T1000 (cell line): ENCODE measurements at regions not wholly inside any gene's neighbourhood (a gene's known extent, or its start where the extent isn't known, plus 50 kb on each side); places are given as distances from the start of the nearest gene placed in this dataset.

Source experiments
- DNase-seq: peaks from one replicate; lab custom pipeline; 2025; ENCODE audit warnings: mixed read lengths; lab: John Stamatoyannopoulos, UW

DNA sequence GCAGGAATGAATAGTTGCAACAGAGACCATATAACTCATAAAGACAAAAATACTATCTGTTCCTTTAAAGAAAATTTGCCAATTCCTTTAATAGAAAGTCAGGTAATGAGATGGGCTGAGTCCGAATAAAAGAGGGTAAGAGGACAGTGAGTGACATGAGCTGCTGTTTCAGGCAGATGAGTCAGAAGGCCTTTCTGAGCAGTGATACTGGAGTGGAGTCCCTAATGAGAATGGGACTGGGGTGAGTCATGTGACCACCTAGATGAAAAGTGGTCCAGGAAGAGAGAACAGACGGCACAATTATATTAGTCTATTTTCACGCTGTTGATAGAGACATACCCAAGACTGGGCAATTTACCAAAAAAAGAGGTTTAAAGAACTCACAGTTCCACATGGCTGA lies 393.7 kb downstream of the BCL11B start:
- DNase-seq, result no peak

- no peak for DNase-seq
Measured at GRCh38 chr14:98886982-98887381, 385.0 kb downstream of the BCL11B start.

DNA sequence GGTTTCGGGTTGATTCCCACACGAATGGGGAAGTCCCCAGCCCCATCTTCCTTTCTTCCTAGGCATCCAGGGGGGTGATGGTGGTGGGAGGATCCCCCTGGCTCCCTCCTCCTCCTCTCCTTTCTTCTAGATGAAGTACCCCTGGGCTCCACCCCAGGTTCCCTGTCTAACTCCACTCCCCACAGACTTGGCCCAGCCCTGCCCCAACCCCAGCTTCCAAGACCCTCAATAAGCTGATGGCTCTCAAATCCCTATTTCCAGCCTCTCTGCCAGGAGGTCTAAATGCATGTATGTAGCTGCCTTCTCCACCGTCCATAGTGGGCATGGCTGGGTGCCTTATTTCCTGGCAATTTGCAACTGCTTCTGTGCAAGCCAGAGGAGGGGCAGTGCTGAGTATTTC lies 383.7 kb downstream of the BCL11B start:
- DNase-seq, result no peak

DNA sequence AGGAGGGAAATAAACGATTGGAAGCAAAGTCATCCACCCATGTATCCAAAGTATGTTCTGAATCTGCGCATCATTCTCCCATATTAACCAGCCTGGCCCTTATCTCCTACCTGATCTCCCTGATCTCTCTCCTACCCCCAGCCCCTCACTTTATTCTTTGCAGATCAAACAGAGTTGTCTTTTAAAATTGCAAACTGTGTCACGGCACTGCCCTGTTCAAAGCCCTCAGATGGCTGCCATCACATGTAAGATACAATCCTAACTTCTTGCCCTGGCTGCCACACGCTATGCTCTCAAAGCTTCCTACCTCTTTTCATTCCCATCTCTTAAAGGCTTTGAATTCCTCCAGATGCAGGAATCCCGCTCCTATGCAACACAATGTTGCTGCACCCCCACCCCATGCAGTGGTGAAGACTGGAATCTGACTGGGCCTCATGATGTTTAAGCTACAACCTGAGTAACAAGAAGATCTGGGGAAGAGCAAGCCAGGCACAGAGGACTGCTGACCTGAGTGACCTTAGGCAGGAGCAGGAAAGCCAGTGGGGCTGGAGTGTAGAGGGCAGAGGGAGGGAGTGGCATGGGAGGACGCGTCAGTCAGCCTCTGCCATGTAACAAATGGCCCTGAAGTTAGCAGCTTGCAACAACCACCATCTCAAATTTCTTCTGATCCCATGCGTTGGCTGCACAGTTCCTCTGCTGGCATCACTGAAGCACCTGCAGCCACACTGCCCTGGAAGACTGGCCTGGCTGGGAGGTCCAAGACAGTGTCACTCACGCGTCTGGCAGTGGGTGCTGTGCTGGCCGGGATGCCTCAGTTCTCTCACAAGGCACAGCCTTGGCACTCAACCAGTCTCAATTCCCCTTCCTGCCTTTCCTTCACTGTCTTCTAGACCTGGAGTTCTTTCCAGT lies 382.8 kb downstream of the BCL11B start:
- no peak for DNase-seq

DNA sequence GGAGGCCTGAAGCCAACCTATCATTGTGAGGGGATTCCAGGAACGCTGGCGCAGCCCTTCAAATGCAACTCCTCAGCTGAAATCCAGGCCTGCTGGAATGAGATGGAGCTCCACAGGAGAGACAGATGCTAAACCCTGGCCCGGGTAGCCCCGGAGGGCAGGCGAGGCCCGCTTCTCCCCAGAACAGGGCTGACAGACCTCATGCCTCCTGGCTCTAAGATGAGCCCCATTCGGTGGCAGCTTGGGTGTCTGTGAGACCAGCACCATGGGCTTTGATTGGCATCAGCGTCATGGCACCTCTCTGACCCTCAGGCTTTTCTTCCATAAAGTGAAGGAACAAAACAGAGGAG lies 382.2 kb downstream of the BCL11B start:
- no peak for DNase-seq

GRCh38 chr14:98890556-98891340 lies 381.2 kb downstream of the BCL11B start:
- DNase-seq, result no peak

DNA sequence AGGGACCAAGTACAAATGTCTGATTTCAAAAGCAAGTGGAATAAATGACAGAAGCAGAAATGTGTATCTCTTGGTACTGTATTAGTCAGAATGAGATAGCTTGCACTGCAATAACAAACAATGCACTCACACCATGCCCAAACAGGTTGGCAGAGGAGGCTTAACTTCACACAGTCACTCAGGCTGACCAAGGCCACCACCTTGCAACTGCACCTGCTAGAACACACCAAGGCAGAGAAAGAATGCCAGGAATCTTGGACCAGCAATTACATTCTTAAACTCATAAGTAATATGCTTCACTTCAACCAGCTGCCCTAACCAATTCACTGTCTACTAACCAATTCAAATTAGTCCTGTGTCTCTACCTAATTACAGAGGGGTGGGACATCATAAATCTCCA lies 378.3 kb downstream of the BCL11B start:
- DNase-seq, result no peak

- DNase-seq, result no peak
Measured at GRCh38 chr14:98894600-98894999, 377.4 kb downstream of the BCL11B start.

- no peak for DNase-seq
Measured at GRCh38 chr14:98896449-98896848, 375.5 kb downstream of the BCL11B start.

- no peak for DNase-seq
Measured at GRCh38 chr14:98897605-98898309, 374.2 kb downstream of the BCL11B start.

DNA sequence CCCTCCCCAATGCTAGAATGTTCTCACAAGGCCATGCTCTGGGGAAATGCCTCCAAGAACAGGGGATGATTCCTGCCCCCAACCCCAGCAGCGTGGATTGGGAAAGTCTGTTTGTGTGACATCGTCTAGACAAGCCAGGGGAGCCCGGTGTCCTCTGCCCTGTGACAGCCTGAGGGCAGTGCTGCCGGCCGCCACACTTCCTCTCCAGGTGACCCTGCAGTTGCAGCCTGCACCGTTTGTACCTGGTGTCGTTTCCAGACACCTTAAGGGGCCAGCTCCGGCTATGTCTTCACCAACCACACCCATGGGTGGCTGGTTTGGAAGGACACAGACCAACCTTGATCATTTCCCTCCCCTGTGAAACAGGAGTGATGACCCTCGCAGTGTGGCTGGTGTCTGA lies 372.6 kb downstream of the BCL11B start:
- no peak for DNase-seq

DNA sequence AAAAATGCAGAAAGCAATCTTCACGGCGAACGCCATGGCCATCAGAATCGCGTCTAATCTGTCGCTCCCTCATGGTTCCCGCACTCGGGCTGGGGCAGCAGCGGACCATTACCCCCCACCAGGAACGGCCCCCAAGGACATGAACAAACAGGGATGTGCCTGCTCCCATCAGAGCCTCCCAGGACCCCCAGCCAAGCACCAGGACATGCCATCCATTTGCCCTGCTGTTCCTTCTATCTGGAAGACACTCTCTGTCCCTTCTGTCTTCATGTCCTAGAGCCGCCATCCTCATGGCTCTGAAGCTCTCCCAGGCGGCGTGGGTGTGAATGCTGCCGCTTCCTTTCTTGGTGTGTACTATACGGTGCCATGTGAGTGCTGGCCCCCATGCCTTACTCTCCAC lies 371.8 kb downstream of the BCL11B start:
- DNase-seq, result no peak

- DNase-seq, result no peak
Measured at GRCh38 chr14:98900798-98901197, 371.2 kb downstream of the BCL11B start.

DNA sequence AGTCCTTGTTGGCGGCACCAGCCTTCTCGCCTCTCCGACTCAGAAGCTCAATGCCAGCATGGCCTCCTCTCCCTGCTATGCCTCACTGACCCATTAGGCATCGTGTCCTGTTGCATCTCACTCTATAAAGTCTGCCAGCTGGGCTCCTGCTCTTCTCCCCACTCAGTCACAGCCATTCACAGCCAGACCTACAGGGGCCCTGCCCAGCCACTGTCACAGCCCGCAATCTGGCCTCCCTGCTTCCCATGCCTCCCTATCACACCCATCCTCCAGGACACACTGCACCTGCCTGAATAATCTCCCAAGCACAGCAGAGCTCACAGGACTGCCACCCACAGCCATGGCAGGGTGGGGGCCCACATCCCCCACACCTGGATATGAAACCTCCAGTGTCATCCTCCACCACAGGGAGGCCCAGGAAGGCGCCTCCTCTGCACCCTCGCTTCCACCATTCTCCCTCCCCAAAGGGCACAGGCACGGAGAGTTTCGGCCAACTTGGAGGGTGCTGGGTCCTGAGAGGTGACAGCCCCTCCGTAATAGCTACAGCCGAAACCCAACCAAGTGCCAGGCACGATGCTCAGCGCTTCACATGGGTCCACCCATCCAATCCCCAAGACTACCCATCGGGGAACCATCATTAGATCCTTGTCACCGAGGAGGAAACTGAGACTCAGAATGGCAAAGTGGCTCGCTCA lies 370.3 kb downstream of the BCL11B start:
- no peak for DNase-seq

DNA sequence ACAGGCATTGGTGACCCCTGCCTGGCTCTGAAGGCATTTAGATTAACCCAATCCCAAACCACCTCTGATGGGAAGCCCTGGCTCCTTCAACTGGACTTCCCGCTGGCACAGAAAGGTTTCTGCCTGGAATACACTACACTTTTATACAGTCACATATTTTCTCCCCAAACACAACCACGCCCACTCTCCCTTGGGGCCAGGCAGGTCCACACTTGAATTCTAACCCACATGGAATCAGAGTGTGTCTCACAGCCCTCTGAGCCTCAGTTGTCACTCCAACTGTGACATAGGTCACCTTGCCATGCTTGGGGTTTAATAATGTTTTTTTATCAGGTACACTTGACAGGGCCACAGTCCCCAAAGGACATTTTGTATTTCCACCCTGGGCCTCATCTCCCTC lies 368.6 kb downstream of the BCL11B start:
- no peak for DNase-seq

DNA sequence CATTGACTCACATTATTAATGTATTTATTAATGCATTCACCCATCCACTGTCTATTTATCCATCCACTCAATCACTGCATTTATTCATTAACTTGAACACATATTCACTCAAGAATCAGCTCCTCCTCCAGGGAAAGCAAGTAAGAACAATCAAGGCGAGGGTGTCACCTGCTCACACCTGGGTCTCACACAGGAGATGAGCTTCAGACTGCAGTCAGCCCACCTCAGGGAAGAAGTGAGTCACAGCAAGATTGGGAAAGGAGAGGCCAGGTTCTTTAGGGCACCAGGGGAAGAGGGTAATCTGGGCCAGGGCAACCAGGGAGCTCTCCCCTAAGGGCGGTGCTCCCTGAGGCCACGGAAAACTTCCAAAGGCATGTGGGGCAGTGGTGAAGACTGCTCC lies 367.3 kb downstream of the BCL11B start:
- no peak for DNase-seq

GRCh38 chr14:98906123-98906995 lies 365.6 kb downstream of the BCL11B start:
- DNase-seq, result peak; percentile 5

GRCh38 chr14:98907271-98907670 lies 364.7 kb downstream of the BCL11B start:
- no peak for DNase-seq

DNA sequence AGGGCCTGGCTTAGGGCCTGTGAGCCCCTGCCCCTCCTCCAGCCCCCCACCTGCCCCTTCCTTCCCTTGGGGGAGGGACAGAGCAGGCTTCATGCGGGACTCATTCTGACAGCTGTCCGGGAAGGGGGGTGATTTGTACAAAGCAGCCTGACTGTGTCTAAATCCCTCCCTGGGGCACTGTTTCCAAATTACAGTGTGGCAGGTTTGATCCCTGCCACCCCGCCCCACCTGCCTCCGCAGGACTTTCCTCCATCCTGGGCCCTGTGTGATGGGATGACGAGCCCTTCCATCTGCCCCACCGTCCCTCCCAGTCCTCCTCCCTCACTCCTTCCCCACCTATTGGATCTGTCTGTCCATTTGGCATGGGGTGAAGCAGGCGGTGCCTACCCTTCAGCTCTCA lies 363.9 kb downstream of the BCL11B start:
- no peak for DNase-seq

- peak; percentile 44 for DNase-seq
Measured at GRCh38 chr14:98909251-98909944, 362.6 kb downstream of the BCL11B start.
